Glomerular visceral epithelial cell (primary cell): ENCODE measurements at regions not wholly inside any gene's neighbourhood (a gene's known extent, or its start where the extent isn't known, plus 50 kb on each side); places are given as distances from the start of the nearest gene placed in this dataset.

Experiments used
- DNase-seq: peaks from one replicate; pipeline ENCODE4 v3.0.0-alpha.2; 2016; ENCODE audit errors: extremely low spot score

- DNase-seq, result no peak
Observed at GRCh38 chr2:15045054-15045453, 412.5 kb downstream of the LRATD1 start.

DNA sequence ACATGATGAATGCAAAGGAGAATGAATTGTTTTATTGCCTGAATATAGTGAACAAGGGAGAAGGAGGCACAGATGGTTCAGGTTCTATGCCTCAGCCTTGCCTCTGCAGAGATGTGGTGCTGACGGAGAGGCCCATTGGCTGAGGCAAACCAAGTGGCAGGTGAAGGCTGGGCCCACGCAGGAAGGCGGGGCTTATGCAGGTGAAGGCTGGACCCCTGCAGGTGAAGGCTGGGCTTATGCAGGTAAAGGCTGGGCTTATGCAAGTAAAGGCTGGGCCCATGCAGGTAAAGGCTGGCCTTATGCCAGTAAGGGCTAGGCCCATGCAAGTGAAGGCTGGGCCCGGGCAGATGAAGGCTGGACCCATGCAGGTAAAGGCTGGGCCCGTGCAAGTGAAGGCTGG, 414.7 kb downstream of the LRATD1 start:
- DNase-seq, result no peak

GRCh38 chr2:15048000-15048399, 415.5 kb downstream of the LRATD1 start:
- DNase-seq, result no peak

GRCh38 chr2:15049096-15049993, 416.8 kb downstream of the LRATD1 start:
- no peak for DNase-seq

DNA sequence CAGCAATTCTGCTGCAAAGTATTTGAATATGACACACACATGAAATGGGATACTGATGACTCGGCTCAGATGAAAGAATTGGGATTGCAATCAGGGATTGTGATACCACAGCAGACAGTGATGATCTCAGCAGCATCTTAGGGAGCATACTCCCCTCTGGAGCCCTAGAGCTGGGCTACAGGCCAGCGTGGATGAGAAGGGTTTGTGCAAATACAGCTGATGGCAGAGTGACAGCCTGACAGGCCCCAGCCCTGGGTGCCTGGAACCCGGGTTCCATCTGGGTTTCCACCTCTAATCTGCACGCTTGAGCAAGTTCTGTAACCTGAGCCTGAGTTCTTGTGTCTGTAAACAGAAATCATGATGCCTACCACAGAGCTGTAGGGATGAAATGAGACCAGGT, 418.0 kb downstream of the LRATD1 start:
- DNase-seq, result no peak

DNA sequence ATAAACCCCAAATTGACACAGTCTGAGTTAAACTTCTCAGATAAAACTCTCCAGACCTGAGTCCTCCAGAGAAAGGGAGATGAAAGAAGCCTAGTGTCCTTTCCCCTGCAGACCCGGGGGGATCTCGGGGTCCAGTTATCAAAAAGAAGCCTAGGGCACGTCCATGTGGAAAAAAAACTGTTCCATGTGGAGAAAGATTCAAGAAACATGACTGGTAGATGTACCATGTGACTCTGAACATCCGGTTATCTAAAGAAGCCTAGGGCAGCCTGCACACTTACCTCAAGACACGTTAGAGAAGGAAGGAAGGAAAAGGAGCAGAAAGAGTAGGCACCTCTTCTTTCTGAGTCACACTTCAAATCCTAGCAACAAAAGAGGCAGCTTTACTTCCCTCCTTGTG, 421.0 kb downstream of the LRATD1 start:
- no peak for DNase-seq

GRCh38 chr2:15058015-15058720, 425.7 kb downstream of the LRATD1 start:
- no peak for DNase-seq

GRCh38 chr2:15058721-15059157, 426.2 kb downstream of the LRATD1 start:
- no peak for DNase-seq

DNA sequence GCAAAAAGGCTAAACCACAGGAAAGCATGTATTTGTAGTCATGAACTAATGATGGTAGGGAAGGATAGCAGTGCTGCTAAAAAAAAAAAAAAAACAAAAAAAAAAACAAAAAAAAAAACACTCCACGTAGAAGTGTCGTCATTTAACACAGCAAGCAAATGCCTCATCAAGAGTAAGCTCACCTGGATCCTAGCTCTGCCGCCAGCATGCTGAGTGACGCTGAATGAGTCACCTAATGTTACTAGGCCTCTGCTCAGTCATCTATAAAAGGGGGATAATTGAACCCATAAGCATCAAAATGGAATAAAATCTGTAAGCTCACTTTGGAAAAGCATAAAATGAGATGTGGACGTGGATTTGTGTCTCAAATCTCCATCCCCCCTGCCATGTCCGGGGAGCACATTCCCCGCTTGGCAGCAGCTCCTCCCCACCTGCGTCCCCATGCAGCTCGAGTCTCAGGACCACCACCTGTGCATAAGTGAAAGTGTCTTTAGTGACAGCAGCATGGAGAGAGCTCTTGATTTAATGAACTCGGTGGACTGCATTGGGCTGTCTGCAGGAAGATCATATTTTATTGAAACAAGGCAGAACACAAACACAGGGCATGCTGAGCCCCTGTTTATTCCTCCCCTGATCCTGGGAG, 427.5 kb downstream of the LRATD1 start:
- no peak for DNase-seq

- DNase-seq, result no peak
Observed at GRCh38 chr2:15061268-15061667, 428.8 kb downstream of the LRATD1 start.

DNA sequence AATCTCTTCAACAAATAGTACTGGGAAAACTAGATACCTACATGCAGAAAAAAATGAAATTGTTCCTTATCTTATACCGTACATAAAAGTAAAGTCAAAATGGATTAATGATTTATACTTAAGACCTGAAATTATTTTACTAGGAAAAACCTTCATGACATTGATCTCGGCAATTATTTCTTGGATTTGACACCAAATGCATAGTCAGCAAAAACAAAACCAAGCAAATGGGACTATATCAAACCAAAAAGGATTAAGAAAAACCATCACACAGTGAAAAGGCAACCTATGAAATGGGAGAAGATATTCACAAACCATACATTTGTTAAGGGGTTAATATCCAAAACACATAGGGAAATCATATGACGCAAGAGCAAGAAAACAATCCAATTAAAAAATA, 433.6 kb downstream of the LRATD1 start:
- DNase-seq, result no peak

- DNase-seq, result no peak
Observed at GRCh38 chr2:15069149-15069548, 436.6 kb downstream of the LRATD1 start.

- no peak for DNase-seq
Observed at GRCh38 chr2:15072836-15073235, 440.3 kb downstream of the LRATD1 start.

GRCh38 chr2:15073664-15074063, 441.1 kb downstream of the LRATD1 start:
- no peak for DNase-seq

- DNase-seq, result no peak
Observed at GRCh38 chr2:15074319-15074718, 441.8 kb downstream of the LRATD1 start.

DNA sequence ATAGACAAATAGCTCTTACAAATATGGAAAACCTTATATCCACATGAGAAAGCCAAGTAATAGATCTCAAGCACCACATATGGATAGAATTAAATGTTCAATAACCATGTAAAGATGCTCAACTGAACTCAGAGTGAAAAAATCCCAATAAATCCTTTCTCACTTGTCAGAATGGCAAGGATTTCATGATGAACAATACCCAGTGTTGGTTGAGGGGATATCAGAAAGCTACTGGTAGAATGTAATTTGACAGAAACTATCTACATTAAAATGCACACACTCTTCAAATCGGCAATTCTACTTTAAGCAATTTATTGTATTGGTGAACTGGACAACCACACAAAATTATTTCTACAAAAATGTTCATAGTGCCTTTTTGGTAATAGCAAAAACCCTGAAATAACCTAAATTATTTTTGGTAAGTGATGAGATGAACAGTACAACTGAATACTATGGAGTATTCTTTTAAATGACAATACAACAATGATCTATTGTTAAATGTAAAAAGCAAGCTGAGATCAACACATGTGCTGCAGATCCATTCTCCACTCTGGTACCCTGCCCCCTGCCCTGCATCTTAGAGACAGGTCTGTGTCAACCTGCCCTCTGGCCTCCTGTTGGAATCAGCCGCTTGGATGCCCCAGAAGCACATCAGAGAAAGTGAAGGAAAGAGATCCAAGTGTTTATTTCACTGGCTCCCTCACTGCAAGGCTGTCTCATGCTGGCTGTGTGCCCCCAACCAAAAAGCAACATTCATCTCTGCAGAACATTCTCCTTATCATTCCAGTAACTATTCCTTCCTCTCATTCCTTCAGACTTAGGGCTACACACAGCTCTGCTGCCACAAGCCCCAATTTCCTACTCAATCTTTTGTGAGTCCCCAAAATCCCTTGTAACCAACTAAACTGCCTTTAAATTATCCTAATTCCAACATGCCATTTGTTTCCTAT, 442.5 kb downstream of the LRATD1 start:
- no peak for DNase-seq

DNA sequence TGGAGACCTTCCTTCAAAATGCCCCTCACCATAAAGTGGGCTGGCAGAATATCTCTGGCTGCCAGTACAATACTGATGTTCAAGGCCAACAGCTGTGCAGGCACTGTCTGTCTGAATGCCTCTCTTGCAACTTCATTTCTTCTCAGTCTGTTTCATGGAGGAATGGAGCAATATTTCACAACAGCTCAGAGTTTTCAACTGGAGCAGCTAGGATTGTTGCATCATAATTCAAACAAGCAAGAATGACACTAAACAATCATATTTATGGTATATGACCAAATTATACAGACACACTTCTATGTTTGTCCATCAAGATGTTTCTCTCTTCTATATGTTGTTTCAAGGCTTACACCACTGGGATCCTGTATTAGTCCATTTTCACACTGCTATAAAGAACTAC, 444.2 kb downstream of the LRATD1 start:
- DNase-seq, result no peak

GRCh38 chr2:15081356-15081755, 448.8 kb downstream of the LRATD1 start:
- DNase-seq, result no peak

DNA sequence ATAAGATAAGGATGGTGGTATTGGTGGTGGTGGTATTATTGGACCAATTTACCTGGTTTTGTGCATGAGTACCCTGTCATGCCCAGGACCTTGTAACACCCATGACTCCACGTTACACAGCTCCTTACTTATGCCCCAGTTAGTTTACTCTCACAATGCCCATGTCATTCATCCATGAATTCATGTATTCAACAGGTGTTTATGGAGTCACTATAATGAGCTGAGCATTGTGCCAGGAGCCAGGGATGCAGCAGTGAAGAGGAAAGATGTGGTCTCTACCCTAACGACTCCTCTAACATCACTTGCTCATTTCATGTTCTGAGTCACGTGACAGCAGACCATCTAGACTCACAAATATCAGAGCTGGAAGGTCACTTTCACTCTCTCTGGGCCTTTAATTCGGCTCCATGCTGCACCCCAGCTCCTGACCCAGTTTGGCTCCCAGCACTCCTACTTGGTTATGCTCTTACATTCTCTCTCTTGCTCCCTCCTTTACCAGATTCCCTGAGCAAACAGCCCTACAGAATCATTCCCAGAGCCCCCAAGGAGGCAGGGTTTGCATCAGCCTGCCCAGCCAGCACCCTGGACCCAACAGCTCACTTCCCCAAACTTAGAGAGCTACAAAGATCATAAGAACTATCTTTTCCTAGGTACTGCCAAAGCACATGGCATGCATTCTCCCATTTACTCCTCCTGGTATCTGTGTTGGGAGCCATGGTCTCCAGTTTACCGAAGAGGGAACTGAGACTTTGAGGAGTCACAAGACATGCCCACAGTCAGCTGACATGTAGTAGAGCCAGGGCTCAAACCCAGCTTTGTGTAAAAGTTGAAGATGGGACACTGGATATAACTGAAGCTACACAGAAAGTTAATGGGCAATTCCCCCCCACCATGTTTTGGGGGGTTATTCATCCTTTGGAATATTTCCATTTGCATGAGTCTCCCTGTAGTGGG, 449.9 kb downstream of the LRATD1 start:
- no peak for DNase-seq

GRCh38 chr2:15084826-15085489, 452.4 kb downstream of the LRATD1 start:
- DNase-seq, result no peak
